ENCODE measurements at regions not wholly inside any gene's neighbourhood (a gene's known extent, or its start where the extent isn't known, plus 50 kb on each side); places are given as distances from the start of the nearest gene placed in this dataset.

DNA sequence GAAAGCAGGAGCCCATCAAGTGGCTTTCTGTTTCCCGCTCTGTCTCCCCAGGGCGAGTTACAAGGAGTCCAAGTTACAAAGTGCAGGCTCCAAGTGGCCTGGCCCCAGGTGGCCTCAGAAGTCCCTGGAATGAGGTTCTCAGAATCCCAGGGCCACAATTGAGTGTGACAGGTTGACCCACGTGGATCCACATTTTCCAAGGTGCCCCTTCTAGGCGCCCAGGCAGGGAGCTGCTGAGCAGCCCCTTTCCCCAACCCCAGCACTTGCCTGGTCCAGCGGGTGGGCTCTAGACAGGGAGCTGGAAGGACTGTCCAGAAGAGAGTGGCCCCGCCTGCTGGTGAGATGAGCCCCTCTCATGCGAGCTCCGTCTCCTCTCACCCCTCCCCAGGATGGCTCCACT is 253.4 kb downstream of the CYP26B1 start:
- H3K9me3 Mint-ChIP-seq = no peaks in the 10 kb centered on the region
- no peak overlapping the region for H3K27ac Mint-ChIP-seq
- no peak overlapping the region for H3K4me3 Mint-ChIP-seq
- H3K27me3 Mint-ChIP-seq (ENCODE audit: low read depth) = peaks cover 79% of the 10 kb centered on the region
- H3K4me1 Mint-ChIP-seq = peaks cover 10% of the 10 kb centered on the region
- TF ChIP-seq, protein P1, sequence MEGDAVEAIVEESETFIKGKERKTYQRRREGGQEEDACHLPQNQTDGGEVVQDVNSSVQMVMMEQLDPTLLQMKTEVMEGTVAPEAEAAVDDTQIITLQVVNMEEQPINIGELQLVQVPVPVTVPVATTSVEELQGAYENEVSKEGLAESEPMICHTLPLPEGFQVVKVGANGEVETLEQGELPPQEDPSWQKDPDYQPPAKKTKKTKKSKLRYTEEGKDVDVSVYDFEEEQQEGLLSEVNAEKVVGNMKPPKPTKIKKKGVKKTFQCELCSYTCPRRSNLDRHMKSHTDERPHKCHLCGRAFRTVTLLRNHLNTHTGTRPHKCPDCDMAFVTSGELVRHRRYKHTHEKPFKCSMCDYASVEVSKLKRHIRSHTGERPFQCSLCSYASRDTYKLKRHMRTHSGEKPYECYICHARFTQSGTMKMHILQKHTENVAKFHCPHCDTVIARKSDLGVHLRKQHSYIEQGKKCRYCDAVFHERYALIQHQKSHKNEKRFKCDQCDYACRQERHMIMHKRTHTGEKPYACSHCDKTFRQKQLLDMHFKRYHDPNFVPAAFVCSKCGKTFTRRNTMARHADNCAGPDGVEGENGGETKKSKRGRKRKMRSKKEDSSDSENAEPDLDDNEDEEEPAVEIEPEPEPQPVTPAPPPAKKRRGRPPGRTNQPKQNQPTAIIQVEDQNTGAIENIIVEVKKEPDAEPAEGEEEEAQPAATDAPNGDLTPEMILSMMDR (IDR thresholded peaks at IDR 0.05; ENCODE audit: unreplicated experiment in 3 of 3) = no peak
- H3K36me3 Mint-ChIP-seq (ENCODE audit: low read depth) = no peaks in the 10 kb centered on the region

DNA sequence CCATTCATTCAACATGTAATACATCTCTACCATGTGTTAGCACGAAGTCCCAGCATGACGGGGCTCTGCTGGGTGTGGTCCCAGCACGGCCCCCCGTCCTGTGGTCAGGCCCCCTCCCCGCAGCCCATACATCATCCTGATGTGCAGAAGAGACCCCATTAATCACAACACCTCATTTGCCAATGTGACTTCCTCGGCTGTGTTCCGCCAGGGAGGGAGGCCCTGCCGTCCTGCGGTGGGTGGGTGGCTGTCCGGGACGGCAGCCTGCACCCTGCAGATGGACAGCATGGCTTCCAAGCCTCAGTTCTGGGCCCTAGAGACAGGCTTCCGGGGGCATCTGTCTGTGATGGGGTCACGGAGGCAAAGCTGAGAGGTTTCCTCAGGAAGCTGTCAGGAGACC is 254.0 kb downstream of the CYP26B1 start:
- H3K4me3 Mint-ChIP-seq = no peak overlapping the region
- TF ChIP-seq, protein P1 (IDR thresholded peaks at IDR 0.05; ENCODE audit: unreplicated experiment in 3 of 3) = no peak
- H3K9me3 Mint-ChIP-seq = no peaks in the 10 kb centered on the region
- no peaks in the 10 kb centered on the region for H3K36me3 Mint-ChIP-seq (ENCODE audit: low read depth)
- no peak overlapping the region for H3K27ac Mint-ChIP-seq
- peaks cover 10% of the 10 kb centered on the region for H3K4me1 Mint-ChIP-seq
- H3K27me3 Mint-ChIP-seq (ENCODE audit: low read depth) = peaks cover 75% of the 10 kb centered on the region

DNA sequence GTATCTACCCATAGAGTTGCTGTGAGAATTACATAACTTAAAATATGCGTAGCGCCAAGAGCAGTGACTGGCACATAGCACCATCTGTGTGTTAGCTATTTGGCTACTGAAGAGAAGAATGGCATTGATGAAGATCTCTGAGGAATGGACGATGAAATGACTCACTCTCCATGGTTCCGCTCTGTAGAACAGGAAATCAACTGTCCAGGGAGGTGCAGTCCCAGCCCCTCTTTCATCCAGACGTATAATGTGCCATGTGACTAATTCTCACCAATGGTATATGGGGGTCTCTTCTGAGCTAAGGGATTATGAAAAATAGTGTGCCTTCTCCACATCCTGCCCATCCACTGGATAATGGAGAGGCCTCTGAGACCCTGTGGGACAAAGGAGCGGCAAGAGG is 254.8 kb downstream of the CYP26B1 start:
- Mint-ChIP-seq H3K4me3 (no peak overlapping the region), H3K36me3 (ENCODE audit: low read depth) (no peaks in the 10 kb centered on the region), H3K27me3 (ENCODE audit: low read depth) (peaks cover 67% of the 10 kb centered on the region), H3K4me1 (peaks cover 10% of the 10 kb centered on the region), H3K27ac (no peak overlapping the region), H3K9me3 (no peaks in the 10 kb centered on the region)
- TF ChIP-seq, protein P1 (IDR thresholded peaks at IDR 0.05; ENCODE audit: unreplicated experiment in 3 of 3) = no peak

DNA sequence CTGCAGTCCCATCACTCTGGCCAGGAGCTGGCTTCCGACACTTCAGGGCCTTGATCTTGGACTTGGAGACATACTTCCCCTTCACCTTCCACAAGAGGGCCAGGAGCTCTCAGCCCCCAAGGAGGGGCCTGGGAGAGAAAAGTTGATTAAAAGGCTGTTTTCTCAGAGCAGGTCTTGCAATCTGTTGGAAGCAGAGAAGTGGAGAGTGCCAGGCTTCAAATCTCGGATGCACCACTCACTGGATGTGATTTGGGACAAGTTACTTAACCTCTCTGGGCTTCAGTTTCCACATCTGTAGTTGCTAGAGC is 255.3 kb downstream of the CYP26B1 start:
- no peak overlapping the region for H3K27ac Mint-ChIP-seq
- H3K4me3 Mint-ChIP-seq = no peak overlapping the region
- H3K4me1 Mint-ChIP-seq = peaks cover 10% of the 10 kb centered on the region
- no peaks in the 10 kb centered on the region for H3K9me3 Mint-ChIP-seq
- peaks cover 62% of the 10 kb centered on the region for H3K27me3 Mint-ChIP-seq (ENCODE audit: low read depth)
- H3K36me3 Mint-ChIP-seq (ENCODE audit: low read depth) = no peaks in the 10 kb centered on the region
- TF ChIP-seq, protein P1 (IDR thresholded peaks at IDR 0.05; ENCODE audit: unreplicated experiment in 3 of 3) = no peak

DNA sequence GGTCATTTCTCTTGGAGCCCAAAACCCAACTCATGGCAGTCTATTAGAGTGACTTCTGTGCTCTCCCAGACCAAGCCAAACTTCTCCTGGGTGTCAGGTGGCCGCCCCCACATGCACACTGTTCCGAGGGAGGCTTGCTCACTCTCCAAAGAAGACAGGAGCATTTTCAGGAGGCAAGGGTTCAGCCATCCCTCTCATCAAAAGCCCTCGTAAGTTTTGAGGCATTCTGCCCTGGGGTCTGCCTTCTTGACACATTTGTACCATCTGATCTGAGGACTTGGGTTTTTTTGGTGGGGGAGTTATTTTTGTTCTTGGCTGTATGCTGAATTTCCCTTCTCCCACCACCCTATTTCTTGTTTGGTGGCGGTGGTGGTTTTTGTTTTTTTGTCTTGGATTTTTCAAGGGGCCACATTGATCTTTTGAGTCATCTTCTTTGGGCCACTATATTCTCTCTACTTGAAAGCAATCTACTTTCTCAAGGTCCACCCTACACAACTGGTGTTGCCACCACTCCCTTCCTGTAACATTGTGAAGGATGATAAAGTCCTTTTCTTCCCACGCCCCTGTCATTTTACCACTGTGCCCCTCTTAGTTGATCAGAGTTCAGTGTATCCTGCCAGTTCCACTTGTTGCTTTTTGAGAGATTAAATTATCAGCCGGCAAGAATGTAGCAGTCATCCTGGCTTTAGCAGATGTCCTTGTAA is 255.8 kb downstream of the CYP26B1 start:
- H3K9me3 Mint-ChIP-seq = peaks cover 2% of the 10 kb centered on the region

DNA sequence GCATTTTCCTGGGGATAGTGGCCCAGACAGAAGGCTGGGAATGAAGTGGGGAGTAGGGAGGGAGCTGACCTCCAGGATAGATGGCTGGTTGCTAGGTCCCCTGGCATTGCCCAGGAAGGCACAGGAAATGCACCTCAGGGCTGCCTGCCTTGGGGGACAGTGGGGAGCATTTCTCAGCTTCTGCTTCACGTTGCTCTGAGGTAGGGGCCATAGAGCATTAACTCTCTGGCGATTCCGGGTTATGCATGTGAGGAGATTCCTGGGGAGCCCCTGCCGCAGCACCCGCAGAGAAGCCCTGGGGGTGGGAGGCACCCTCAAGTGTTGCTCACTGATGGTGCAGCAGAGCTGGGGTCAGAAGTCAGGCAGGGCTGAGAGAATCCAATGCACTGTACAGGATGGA is 256.5 kb downstream of the CYP26B1 start:
- Mint-ChIP-seq H3K27ac (no peak overlapping the region), H3K9me3 (peaks cover 8% of the 10 kb centered on the region), H3K4me1 (peaks cover 4% of the 10 kb centered on the region), H3K36me3 (ENCODE audit: low read depth) (no peaks in the 10 kb centered on the region), H3K4me3 (no peak overlapping the region), H3K27me3 (ENCODE audit: low read depth) (peaks cover 60% of the 10 kb centered on the region)
- TF ChIP-seq, protein P1 (IDR thresholded peaks at IDR 0.05; ENCODE audit: unreplicated experiment in 3 of 3) = no peak

More for the DNA sequence above, 255.8 kb downstream of the CYP26B1 start:
- TF ChIP-seq, protein P1 (IDR thresholded peaks at IDR 0.05; ENCODE audit: unreplicated experiment in 3 of 3) = no peak
- peaks cover 61% of the 10 kb centered on the region for H3K27me3 Mint-ChIP-seq (ENCODE audit: low read depth)
- no peak overlapping the region for H3K4me3 Mint-ChIP-seq
- H3K36me3 Mint-ChIP-seq (ENCODE audit: low read depth) = no peaks in the 10 kb centered on the region
- no peak overlapping the region for H3K27ac Mint-ChIP-seq
- H3K4me1 Mint-ChIP-seq = peaks cover 10% of the 10 kb centered on the region

Data from nephron (organoid).